Kidney (tissue), 13 donors: ENCODE measurements at regions not wholly inside any gene's neighbourhood (a gene's known extent, or its start where the extent isn't known, plus 50 kb on each side); places are given as distances from the start of the nearest gene placed in this dataset.

Source experiments
- DNase-seq, 5 donors: peaks; one replicate each; pipeline ENCODE4 v3.0.0-alpha.2; 2013 to 2020
- FAIRE-seq: peaks from 2 replicates; lab custom pipeline; 2012; peaks lifted over from hg19 to GRCh38; lab: Jason Lieb, UNC
- H3K27ac ChIP-seq, 2 donors: one replicate each; pipeline ENCODE4 v1.7.0; 2013; ENCODE audit warnings: low read depth in 2 of 2, low read length in 2 of 2, inconsistent platforms in 1 of 2
- H3K27me3 ChIP-seq: one replicate; pipeline ENCODE4 v1.7.1; 2013; ENCODE audit warnings: low read length, inconsistent platforms; ENCODE audit not compliant: control insufficient read depth, insufficient read depth
- H3K36me3 ChIP-seq, 3 donors: one replicate each; pipeline versions ENCODE4 v1.7.0 to v1.7.1; 2013; ENCODE audit warnings: low read length in 3 of 3, control low read depth in 1 of 3, inconsistent platforms in 1 of 3; ENCODE audit not compliant: insufficient read depth in 3 of 3, control insufficient read depth in 2 of 3
- H3K4me1 ChIP-seq, 3 donors: one replicate each; pipeline versions ENCODE4 v1.7.0 to v1.7.1; 2013; ENCODE audit warnings: low read length in 3 of 3, inconsistent platforms in 1 of 3, low read depth in 1 of 3; ENCODE audit not compliant: control insufficient read depth in 2 of 3, insufficient read depth in 2 of 3
- H3K4me3 ChIP-seq, 3 donors: one replicate each; pipeline versions ENCODE4 v1.7.0 to v1.8.1; 2013; ENCODE audit warnings: low read length in 3 of 3, control low read depth in 1 of 3, inconsistent platforms in 1 of 3
- H3K9ac ChIP-seq, 3 donors: one replicate each; pipeline versions ENCODE4 v1.7.0 to v1.7.1; 2013; ENCODE audit warnings: low read length in 3 of 3, control low read depth in 1 of 3, inconsistent platforms in 1 of 3
- H3K9me3 ChIP-seq, 3 donors: one replicate each; pipeline versions ENCODE4 v1.7.0 to v1.7.1; 2013; ENCODE audit warnings: low read length in 3 of 3, control low read depth in 1 of 3, inconsistent platforms in 1 of 3; ENCODE audit not compliant: control insufficient read depth in 2 of 3, insufficient read depth in 1 of 3
- intact Hi-C: fragments of 100-400 bp; cut with DNase I; formaldehyde crosslinking; loops from one replicate; pipeline ENCODE4 v1.11.1; 2022
- TF ChIP-seq, protein P1 (sequence below): IDR thresholded peaks from 3 replicates; pipeline ENCODE4 v1.5.1; 2012; ENCODE audit warnings: mild to moderate bottlenecking, moderate library complexity, borderline replicate concordance; ENCODE audit not compliant: insufficient read depth; ENCODE audit errors: extremely low read depth
- donor health status: control.
- donor health status: control.
- donor health status: control.
- donor health status: control.
- donor health status: control.
- donor health status: DM: yes; HTN: yes; CAD: no.
- donor health status: Normal renal cell carcinoma (clear cell type).

- FAIRE-seq: no peak
- H3K36me3 ChIP-seq: no peaks in the 10 kb centered on the region
- no peak overlapping the region for H3K9ac ChIP-seq
- TF ChIP-seq, protein P1, sequence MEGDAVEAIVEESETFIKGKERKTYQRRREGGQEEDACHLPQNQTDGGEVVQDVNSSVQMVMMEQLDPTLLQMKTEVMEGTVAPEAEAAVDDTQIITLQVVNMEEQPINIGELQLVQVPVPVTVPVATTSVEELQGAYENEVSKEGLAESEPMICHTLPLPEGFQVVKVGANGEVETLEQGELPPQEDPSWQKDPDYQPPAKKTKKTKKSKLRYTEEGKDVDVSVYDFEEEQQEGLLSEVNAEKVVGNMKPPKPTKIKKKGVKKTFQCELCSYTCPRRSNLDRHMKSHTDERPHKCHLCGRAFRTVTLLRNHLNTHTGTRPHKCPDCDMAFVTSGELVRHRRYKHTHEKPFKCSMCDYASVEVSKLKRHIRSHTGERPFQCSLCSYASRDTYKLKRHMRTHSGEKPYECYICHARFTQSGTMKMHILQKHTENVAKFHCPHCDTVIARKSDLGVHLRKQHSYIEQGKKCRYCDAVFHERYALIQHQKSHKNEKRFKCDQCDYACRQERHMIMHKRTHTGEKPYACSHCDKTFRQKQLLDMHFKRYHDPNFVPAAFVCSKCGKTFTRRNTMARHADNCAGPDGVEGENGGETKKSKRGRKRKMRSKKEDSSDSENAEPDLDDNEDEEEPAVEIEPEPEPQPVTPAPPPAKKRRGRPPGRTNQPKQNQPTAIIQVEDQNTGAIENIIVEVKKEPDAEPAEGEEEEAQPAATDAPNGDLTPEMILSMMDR: no peak
- DNase-seq: no peak
- no peak overlapping the region for H3K27ac ChIP-seq
- H3K4me3 ChIP-seq: no peak overlapping the region
- no peaks in the 10 kb centered on the region for H3K9me3 ChIP-seq
- H3K27me3 ChIP-seq: no peaks in the 10 kb centered on the region
- H3K4me1 ChIP-seq: no peaks in the 10 kb centered on the region
- intact Hi-C loops: no loop called here
Measured at GRCh38 chr9:81214975-81215374, 474.4 kb downstream of the TLE1 start.

DNA sequence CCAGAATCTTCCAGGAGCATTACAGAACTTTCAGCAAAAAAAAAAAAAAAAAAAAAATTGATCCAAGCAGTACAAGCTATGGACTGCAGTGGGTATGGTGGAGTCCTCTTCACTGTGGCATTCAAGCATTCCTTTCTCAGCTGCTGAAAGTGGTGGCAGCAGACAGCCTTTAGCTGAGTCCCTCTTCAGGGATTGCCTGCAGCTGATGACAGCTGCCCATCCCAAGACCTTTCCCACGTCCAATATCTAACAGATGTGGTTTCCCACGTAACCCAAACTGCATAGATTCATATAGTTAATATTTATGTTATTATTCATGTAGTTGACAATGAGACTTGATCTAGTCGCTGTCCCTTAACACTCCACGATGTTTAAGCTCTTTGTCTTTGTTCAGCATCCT, 475.9 kb downstream of the TLE1 start:
- Histone ChIP-seq H3K9ac (no peak overlapping the region), H3K27me3 (no peaks in the 10 kb centered on the region), H3K27ac (no peak overlapping the region), H3K4me3 (no peak overlapping the region), H3K36me3 (no peaks in the 10 kb centered on the region), H3K9me3 (no peaks in the 10 kb centered on the region), H3K4me1 (no peaks in the 10 kb centered on the region)
- DNase-seq: no peak
- no peak for FAIRE-seq
- intact Hi-C loops: no loop called here
- TF ChIP-seq, protein P1: no peak

GRCh38 chr9:81211741-81212140, 477.6 kb downstream of the TLE1 start:
- Histone ChIP-seq H3K4me3 (no peak overlapping the region), H3K27me3 (no peaks in the 10 kb centered on the region), H3K9ac (no peak overlapping the region), H3K9me3 (no peaks in the 10 kb centered on the region), H3K27ac (no peak overlapping the region), H3K36me3 (no peaks in the 10 kb centered on the region), H3K4me1 (no peaks in the 10 kb centered on the region)
- intact Hi-C loops: no loop called here
- DNase-seq (no peak), FAIRE-seq (no peak)
- TF ChIP-seq, protein P1: no peak

DNA sequence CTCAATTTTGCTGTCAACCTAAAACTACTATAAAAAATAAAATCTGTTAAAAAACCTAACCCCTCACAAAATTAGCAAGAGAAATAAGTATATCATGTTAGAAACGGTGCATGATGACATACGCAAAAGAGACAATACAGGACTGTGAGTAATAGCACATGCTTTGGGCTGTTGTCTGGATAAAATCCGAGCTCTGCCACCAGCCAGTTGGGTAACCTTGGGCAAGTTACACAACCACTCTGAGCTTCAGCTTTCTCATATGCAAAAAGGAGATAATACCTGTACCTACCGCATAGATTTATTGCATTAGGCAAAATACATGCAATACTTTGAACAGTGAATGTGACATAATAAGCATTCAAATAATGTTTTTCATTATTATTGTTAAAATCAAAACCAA, 481.7 kb downstream of the TLE1 start:
- intact Hi-C loops: no loop called here
- no peaks in the 10 kb centered on the region for H3K36me3 ChIP-seq
- H3K27ac ChIP-seq: no peak overlapping the region
- H3K27me3 ChIP-seq: no peaks in the 10 kb centered on the region
- H3K9me3 ChIP-seq: no peaks in the 10 kb centered on the region
- no peaks in the 10 kb centered on the region for H3K4me1 ChIP-seq
- no peak overlapping the region for H3K4me3 ChIP-seq
- H3K9ac ChIP-seq: no peak overlapping the region
- TF ChIP-seq, protein P1: no peak
- DNase-seq: no peak
- no peak for FAIRE-seq
